ENCODE measurements at regions not wholly inside any gene's neighbourhood (a gene's known extent, or its start where the extent isn't known, plus 50 kb on each side); places are given as distances from the start of the nearest gene placed in this dataset.

- CTCF ChIA-PET, result no interaction called here
- no peaks in the 10 kb centered on the region for H3K4me1 Mint-ChIP-seq (ENCODE audit: low read depth)
Observed at GRCh38 chr5:144703776-144704175, 533.1 kb downstream of the KCTD16 start.

DNA sequence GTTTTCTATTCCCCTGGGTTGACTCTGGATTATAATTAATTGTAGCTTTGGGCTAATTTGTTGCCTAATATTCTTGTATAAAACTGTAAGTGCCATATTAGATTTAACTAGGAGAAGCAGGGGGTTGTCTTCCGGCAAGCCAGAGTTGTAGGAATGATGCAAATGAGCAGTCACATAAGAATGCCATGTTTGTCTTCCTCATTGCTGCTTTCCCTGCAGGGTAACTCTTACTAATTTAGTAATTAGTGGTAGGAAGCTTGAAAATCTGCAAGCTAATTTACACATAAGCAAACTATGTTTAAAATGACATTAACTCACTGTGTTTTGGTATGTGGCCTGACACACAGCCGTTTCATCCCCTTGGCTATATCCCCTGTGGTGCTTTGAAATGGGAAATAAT, 527.8 kb downstream of the KCTD16 start:
- intact Hi-C loops (cut with micrococcal nuclease), result no loop called here
- no peak for DNase-seq
- Mint-ChIP-seq H3K9me3 (peaks cover 4% of the 10 kb centered on the region), H3K4me1 (ENCODE audit: low read depth) (no peaks in the 10 kb centered on the region), H3K27me3 (ENCODE audit: low read depth) (no peaks in the 10 kb centered on the region), H3K36me3 (ENCODE audit: low read depth) (no peaks in the 10 kb centered on the region), H3K4me3 (no peak overlapping the region), H3K27ac (no peak overlapping the region)
- CTCF ChIA-PET, result interaction anchor here (0.6 kb wide), 1 partner anchor 70 kb away, joined by 3 read pairs; no protein-coding TSS in a partner anchor

More at GRCh38 chr5:144703776-144704175, 533.1 kb downstream of the KCTD16 start:
- no peak for DNase-seq
- Mint-ChIP-seq H3K27me3 (ENCODE audit: low read depth) (no peaks in the 10 kb centered on the region), H3K36me3 (ENCODE audit: low read depth) (no peaks in the 10 kb centered on the region), H3K9me3 (peaks cover 4% of the 10 kb centered on the region), H3K27ac (no peak overlapping the region), H3K4me3 (no peak overlapping the region)
- intact Hi-C loops (cut with micrococcal nuclease), result no loop called here

- DNase-seq, result no peak
- Mint-ChIP-seq H3K27me3 (ENCODE audit: low read depth) (no peaks in the 10 kb centered on the region), H3K4me3 (no peak overlapping the region), H3K9me3 (peaks cover 2% of the 10 kb centered on the region), H3K36me3 (ENCODE audit: low read depth) (no peaks in the 10 kb centered on the region), H3K27ac (no peak overlapping the region), H3K4me1 (ENCODE audit: low read depth) (no peaks in the 10 kb centered on the region)
- CTCF ChIA-PET, result interaction anchor here (0.6 kb wide), 1 partner anchor 71 kb away, joined by 3 read pairs; no protein-coding TSS in a partner anchor
- intact Hi-C loops (cut with micrococcal nuclease), result no loop called here
Observed at GRCh38 chr5:144697847-144698262, 527.2 kb downstream of the KCTD16 start.

- Mint-ChIP-seq H3K27ac (no peak overlapping the region), H3K36me3 (ENCODE audit: low read depth) (no peaks in the 10 kb centered on the region), H3K4me3 (no peak overlapping the region), H3K27me3 (ENCODE audit: low read depth) (no peaks in the 10 kb centered on the region), H3K4me1 (ENCODE audit: low read depth) (no peaks in the 10 kb centered on the region), H3K9me3 (peaks cover 3% of the 10 kb centered on the region)
- DNase-seq, result no peak
- intact Hi-C loops (cut with micrococcal nuclease), result no loop called here
- CTCF ChIA-PET, result no interaction called here
Observed at GRCh38 chr5:144691936-144692335, 521.3 kb downstream of the KCTD16 start.

DNA sequence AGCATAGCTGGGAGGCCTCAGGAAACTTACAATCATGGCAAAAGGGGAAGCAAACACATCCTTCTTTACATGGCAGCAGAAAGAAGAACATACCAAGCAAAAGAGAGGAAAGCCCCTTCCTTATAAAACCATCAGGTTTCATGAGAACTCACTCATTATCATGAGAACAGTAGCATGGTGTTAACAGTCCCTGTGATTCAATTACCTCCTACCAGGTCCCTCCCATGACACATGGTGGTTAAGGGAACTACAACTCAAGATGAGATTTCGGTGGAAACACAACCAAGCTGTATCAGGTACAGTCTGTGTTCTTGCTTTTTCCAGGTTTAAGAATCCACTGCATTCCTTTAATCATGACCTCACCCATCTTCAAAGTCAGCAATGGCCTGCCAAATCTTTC, 514.2 kb downstream of the KCTD16 start:
- Mint-ChIP-seq H3K36me3 (ENCODE audit: low read depth) (no peaks in the 10 kb centered on the region), H3K27me3 (ENCODE audit: low read depth) (no peaks in the 10 kb centered on the region), H3K27ac (no peak overlapping the region), H3K9me3 (peaks cover 11% of the 10 kb centered on the region), H3K4me1 (ENCODE audit: low read depth) (no peaks in the 10 kb centered on the region), H3K4me3 (no peak overlapping the region)
- CTCF ChIA-PET, result interaction anchor here (0.6 kb wide), 1 partner anchor 88 kb away, joined by 3 read pairs; no protein-coding TSS in a partner anchor
- intact Hi-C loops (cut with micrococcal nuclease), result no loop called here
- DNase-seq, result no peak

DNA sequence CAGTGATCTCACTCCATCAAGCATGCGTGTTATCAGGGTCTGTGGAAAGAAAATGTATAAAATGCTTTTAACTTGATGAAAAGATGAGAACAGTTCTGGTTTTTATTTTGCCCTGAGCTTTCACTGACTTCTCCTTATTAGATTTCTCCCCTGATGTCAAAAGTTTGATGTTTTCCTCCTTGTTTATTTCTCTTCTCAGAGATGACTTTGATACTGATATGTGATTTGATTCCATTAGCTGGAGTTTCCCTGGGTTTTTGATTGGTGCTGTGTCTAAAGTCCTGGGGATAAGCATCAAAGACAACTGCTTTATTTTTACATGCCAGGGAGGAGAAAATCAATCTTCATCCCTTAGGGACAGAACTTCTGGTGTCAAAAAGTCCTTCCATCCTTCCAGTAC, 510.0 kb downstream of the KCTD16 start:
- H3K4me3 Mint-ChIP-seq, result no peak overlapping the region

DNA sequence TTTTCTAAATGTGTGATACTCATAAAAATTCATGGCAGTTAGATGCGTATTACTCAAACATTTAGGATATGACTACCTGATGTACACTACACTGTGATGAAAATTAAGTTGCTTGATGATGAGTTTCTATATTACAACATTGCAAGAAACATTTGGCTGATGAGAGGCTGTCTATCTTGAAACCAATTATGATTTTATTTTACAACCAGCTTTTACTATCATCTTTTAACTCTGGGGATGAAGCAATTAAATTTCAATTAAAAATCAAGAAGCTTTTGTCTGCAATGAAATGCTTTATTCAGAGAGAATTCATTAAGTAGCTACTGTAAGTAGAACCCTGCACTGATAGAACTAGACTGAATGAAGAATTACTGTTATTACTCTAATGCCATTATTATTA, 500.4 kb downstream of the KCTD16 start:
- no peak for DNase-seq
- CTCF ChIA-PET, result no interaction called here
- Mint-ChIP-seq H3K9me3 (no peaks in the 10 kb centered on the region), H3K4me3 (no peak overlapping the region), H3K4me1 (ENCODE audit: low read depth) (no peaks in the 10 kb centered on the region), H3K27me3 (ENCODE audit: low read depth) (no peaks in the 10 kb centered on the region), H3K27ac (no peak overlapping the region), H3K36me3 (ENCODE audit: low read depth) (no peaks in the 10 kb centered on the region)
- intact Hi-C loops (cut with micrococcal nuclease), result no loop called here

More for the DNA sequence above, 510.0 kb downstream of the KCTD16 start:
- DNase-seq, result no peak
- Mint-ChIP-seq H3K27ac (no peak overlapping the region), H3K36me3 (ENCODE audit: low read depth) (no peaks in the 10 kb centered on the region), H3K4me1 (ENCODE audit: low read depth) (no peaks in the 10 kb centered on the region), H3K9me3 (peaks cover 9% of the 10 kb centered on the region), H3K27me3 (ENCODE audit: low read depth) (no peaks in the 10 kb centered on the region)
- intact Hi-C loops (cut with micrococcal nuclease), result no loop called here
- CTCF ChIA-PET, result no interaction called here

- Mint-ChIP-seq H3K9me3 (peaks cover 5% of the 10 kb centered on the region), H3K36me3 (ENCODE audit: low read depth) (no peaks in the 10 kb centered on the region), H3K4me3 (no peak overlapping the region), H3K27me3 (ENCODE audit: low read depth) (no peaks in the 10 kb centered on the region), H3K4me1 (ENCODE audit: low read depth) (no peaks in the 10 kb centered on the region), H3K27ac (no peak overlapping the region)
- DNase-seq, result no peak
- intact Hi-C loops (cut with micrococcal nuclease), result no loop called here
- CTCF ChIA-PET, result no interaction called here
Observed at GRCh38 chr5:144659634-144660227, 489.1 kb downstream of the KCTD16 start.

DNA sequence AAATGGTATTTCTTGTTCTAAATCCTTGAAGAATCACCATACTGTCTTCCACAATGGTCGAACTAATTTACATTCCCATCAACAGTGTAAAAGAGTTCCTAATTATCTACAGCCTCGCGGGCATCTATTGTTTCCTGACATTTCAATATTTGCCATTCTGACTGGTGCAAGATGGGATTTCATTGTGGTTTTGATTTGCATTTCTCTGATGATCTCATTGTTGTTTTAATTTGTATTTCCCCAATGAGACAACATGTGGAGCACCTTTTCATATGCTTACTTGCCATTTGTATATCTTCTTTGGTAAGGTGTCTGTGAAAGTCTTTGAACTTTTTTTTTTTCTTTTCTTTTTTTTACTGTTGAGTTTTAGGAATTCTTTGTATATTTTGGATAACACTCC, 473.6 kb downstream of the KCTD16 start:
- DNase-seq, result no peak
- intact Hi-C loops (cut with micrococcal nuclease), result no loop called here
- H3K4me1 Mint-ChIP-seq (ENCODE audit: low read depth), result no peaks in the 10 kb centered on the region
- CTCF ChIA-PET, result no interaction called here
- H3K36me3 Mint-ChIP-seq (ENCODE audit: low read depth), result no peaks in the 10 kb centered on the region
- H3K9me3 Mint-ChIP-seq, result peaks cover 4% of the 10 kb centered on the region
- H3K4me3 Mint-ChIP-seq, result no peak overlapping the region
- no peak overlapping the region for H3K27ac Mint-ChIP-seq
- H3K27me3 Mint-ChIP-seq (ENCODE audit: low read depth), result no peaks in the 10 kb centered on the region

DNA sequence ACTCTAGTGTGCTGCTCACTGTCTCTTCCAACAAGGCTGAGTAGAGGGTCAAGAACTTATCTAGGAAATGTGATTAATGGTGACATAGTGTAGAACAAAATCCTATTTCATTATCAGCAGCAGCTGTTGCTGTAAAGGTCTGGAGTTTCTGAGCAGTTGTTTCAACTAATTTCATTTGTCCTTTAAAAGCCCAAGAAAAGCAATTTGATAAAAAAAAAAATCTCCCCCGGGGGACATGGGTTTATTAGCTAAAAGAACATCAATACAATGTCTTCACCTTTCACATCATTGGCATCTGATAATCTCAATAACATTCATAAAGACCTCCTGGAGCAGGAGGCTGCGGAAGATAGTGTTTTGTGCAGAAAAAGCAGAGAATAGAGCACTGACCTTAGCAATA, 468.1 kb downstream of the KCTD16 start:
- H3K27me3 Mint-ChIP-seq (ENCODE audit: low read depth), result no peaks in the 10 kb centered on the region
- no peak overlapping the region for H3K27ac Mint-ChIP-seq
- CTCF ChIA-PET, result no interaction called here
- peaks cover 17% of the 10 kb centered on the region for H3K9me3 Mint-ChIP-seq
- H3K4me1 Mint-ChIP-seq (ENCODE audit: low read depth), result no peaks in the 10 kb centered on the region
- no peak overlapping the region for H3K4me3 Mint-ChIP-seq
- intact Hi-C loops (cut with micrococcal nuclease), result no loop called here
- H3K36me3 Mint-ChIP-seq (ENCODE audit: low read depth), result no peaks in the 10 kb centered on the region
- DNase-seq, result no peak

- no peak for DNase-seq
- no peak overlapping the region for H3K27ac Mint-ChIP-seq
- no peaks in the 10 kb centered on the region for H3K27me3 Mint-ChIP-seq (ENCODE audit: low read depth)
- no peak overlapping the region for H3K4me3 Mint-ChIP-seq
- peaks cover 21% of the 10 kb centered on the region for H3K9me3 Mint-ChIP-seq
- no peaks in the 10 kb centered on the region for H3K36me3 Mint-ChIP-seq (ENCODE audit: low read depth)
- H3K4me1 Mint-ChIP-seq (ENCODE audit: low read depth), result no peaks in the 10 kb centered on the region
- intact Hi-C loops (cut with micrococcal nuclease), result no loop called here
- CTCF ChIA-PET, result interaction anchor here (0.6 kb wide), 1 partner anchor 160 kb away, joined by 3 read pairs; no protein-coding TSS in a partner anchor
Observed at GRCh38 chr5:144634138-144634537, 463.5 kb downstream of the KCTD16 start.

GRCh38 chr5:144598451-144599068, 427.9 kb downstream of the KCTD16 start:
- Mint-ChIP-seq H3K9me3 (peaks cover 2% of the 10 kb centered on the region), H3K4me3 (no peak overlapping the region), H3K27me3 (ENCODE audit: low read depth) (peaks cover 7% of the 10 kb centered on the region), H3K27ac (no peak overlapping the region), H3K36me3 (ENCODE audit: low read depth) (no peaks in the 10 kb centered on the region), H3K4me1 (ENCODE audit: low read depth) (no peaks in the 10 kb centered on the region)
- CTCF ChIA-PET, result interaction anchor here (0.6 kb wide), 1 partner anchor 453 kb away, joined by 3 read pairs; no protein-coding TSS in a partner anchor
- DNase-seq, result no peak
- intact Hi-C loops (cut with micrococcal nuclease), result no loop called here

DNA sequence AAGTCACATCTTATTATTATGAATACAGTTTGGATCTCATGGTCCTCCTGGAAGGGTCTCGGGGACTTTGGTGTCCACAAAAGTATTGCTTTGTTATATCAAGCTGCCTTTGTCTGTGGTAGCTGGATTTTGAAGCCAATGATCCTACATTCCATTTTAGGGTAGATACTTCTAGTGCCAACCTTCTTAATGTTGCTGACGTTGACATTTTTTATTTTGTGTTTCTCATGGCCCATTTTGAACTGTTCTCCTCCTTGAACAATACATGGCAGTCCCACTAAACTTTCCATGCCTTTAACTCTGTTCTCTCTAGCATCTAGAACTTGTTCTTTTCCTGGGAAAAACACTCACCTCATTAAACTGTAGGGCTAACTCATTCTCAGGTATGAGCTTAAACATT, 425.8 kb downstream of the KCTD16 start:
- Mint-ChIP-seq H3K9me3 (peaks cover 6% of the 10 kb centered on the region), H3K36me3 (ENCODE audit: low read depth) (no peaks in the 10 kb centered on the region)

More for the DNA sequence above, 425.8 kb downstream of the KCTD16 start:
- no peaks in the 10 kb centered on the region for H3K4me1 Mint-ChIP-seq (ENCODE audit: low read depth)
- no peak overlapping the region for H3K4me3 Mint-ChIP-seq
- CTCF ChIA-PET, result interaction anchor here (0.5 to 0.6 kb wide), 2 partner anchors 9 to 88 kb away, joined by 3 read pairs; no protein-coding TSS in a partner anchor
- intact Hi-C loops (cut with micrococcal nuclease), result no loop called here
- H3K27ac Mint-ChIP-seq, result no peak overlapping the region
- no peak for DNase-seq
- peaks cover 7% of the 10 kb centered on the region for H3K27me3 Mint-ChIP-seq (ENCODE audit: low read depth)
